ENCODE measurements at regions not wholly inside any gene's neighbourhood (a gene's known extent, or its start where the extent isn't known, plus 50 kb on each side); places are given as distances from the start of the nearest gene placed in this dataset.

DNA sequence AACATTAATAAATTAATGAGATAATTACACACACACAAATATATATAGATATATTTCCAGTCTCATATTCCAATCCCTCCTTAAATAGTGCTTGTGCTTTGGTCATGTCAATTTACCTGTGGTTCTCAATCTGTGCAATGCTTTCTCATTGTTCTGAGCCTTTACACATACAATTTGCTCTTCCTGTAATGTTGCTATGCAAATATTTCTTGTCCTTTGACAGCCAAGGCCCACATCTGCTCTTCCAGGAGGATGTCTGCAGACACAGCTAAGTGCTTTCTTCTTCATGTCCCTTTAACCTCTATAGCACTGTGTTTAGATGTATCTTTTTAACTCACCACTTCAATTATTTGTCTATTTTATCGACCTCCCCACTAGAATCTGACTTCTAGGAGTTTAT, 67.3 kb upstream of the RAPGEF2 start:
- 16% methylated on average over 1 of the region's 1 CpG for WGBS (ENCODE audit: low lambda C conversion rate)
- Histone ChIP-seq H3K4me2 (no peak overlapping the region), H3K9ac (no peak overlapping the region), H3K27ac (ENCODE audit: low read depth in 2 of 2, low read length in 1 of 2) (no peak overlapping the region), H3F3A (replicated peaks; ENCODE audit: insufficient read depth) (no peaks in the 10 kb centered on the region), H3K36me3 (replicated peaks in 1 of 2; ENCODE audit: control insufficient read depth in 1 of 2, insufficient read depth in 2 of 2, low read length in 1 of 2) (no peaks in the 10 kb centered on the region), H3K27me3 (ENCODE audit: insufficient read depth) (no peaks in the 10 kb centered on the region; the same call in 1 of the 2 replicates), H4K20me1 (ENCODE audit: insufficient read depth) (no peaks in the 10 kb centered on the region), H3K79me2 (ENCODE audit: insufficient read depth) (no peaks in the 10 kb centered on the region), H2AFZ (ENCODE audit: low read depth) (no peak overlapping the region), H3K9me3 (no peaks in the 10 kb centered on the region), H3K4me3 (ENCODE audit: low read depth in 2 of 2, low read length in 1 of 2) (no peak overlapping the region), H3K9me2 (no peaks in the 10 kb centered on the region), H3K4me1 (ENCODE audit: control insufficient read depth in 1 of 2, insufficient read depth in 2 of 2, low read depth in 1 of 2, low read length in 1 of 2) (no peaks in the 10 kb centered on the region)
- no peak for DNase-seq
- ChIA-PET POLR2A (no interaction called here), CTCF (no interaction called here)
- TF ChIP-seq, protein P1, sequence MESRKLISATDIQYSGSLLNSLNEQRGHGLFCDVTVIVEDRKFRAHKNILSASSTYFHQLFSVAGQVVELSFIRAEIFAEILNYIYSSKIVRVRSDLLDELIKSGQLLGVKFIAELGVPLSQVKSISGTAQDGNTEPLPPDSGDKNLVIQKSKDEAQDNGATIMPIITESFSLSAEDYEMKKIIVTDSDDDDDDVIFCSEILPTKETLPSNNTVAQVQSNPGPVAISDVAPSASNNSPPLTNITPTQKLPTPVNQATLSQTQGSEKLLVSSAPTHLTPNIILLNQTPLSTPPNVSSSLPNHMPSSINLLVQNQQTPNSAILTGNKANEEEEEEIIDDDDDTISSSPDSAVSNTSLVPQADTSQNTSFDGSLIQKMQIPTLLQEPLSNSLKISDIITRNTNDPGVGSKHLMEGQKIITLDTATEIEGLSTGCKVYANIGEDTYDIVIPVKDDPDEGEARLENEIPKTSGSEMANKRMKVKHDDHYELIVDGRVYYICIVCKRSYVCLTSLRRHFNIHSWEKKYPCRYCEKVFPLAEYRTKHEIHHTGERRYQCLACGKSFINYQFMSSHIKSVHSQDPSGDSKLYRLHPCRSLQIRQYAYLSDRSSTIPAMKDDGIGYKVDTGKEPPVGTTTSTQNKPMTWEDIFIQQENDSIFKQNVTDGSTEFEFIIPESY (IDR thresholded peaks at IDR 0.05; ENCODE audit: borderline replicate concordance, low read depth) = no peak
- TF ChIP-seq USF1 (IDR thresholded peaks at IDR 0.05; ENCODE audit: borderline replicate concordance, low read depth) (no peak), SIN3A (IDR thresholded peaks at IDR 0.05; ENCODE audit: borderline replicate concordance, low read depth, low read length) (no peak), RAD21 (IDR thresholded peaks at IDR 0.05; ENCODE audit: low read length) (no peak), YY1 (IDR thresholded peaks at IDR 0.05; ENCODE audit: low read depth) (no peak), TAF1 (IDR thresholded peaks at IDR 0.05; ENCODE audit: borderline replicate concordance, low read depth, low read length) (no peak), PBX3 (IDR thresholded peaks at IDR 0.05) (no peak), MEF2A (IDR thresholded peaks at IDR 0.05; ENCODE audit: borderline replicate concordance, low read depth) (no peak), EP300 (IDR thresholded peaks at IDR 0.05; ENCODE audit: borderline replicate concordance in 1 of 2, low read depth in 1 of 2, low read length in 1 of 2) (no peak), IRF3 (IDR thresholded peaks at IDR 0.05; ENCODE audit: low read depth, low read length) (no peak), NRF1 (IDR thresholded peaks at IDR 0.05; ENCODE audit: low read depth, low read length) (no peak), RFX5 (IDR thresholded peaks at IDR 0.05; ENCODE audit: low read length) (no peak), MXI1 (IDR thresholded peaks at IDR 0.05; ENCODE audit: low read depth, low read length) (no peak), FOXM1 (IDR thresholded peaks at IDR 0.05; ENCODE audit: low read depth) (no peak), GATA2 (CRISPR knock-in tag; IDR thresholded peaks at IDR 0.05) (no peak)
- TF ChIP-seq, protein P2, sequence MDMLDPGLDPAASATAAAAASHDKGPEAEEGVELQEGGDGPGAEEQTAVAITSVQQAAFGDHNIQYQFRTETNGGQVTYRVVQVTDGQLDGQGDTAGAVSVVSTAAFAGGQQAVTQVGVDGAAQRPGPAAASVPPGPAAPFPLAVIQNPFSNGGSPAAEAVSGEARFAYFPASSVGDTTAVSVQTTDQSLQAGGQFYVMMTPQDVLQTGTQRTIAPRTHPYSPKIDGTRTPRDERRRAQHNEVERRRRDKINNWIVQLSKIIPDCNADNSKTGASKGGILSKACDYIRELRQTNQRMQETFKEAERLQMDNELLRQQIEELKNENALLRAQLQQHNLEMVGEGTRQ (IDR thresholded peaks at IDR 0.05; ENCODE audit: borderline replicate concordance, low read depth, low read length) = no peak

Data from SK-N-SH (cell line).